ENCODE measurements at regions not wholly inside any gene's neighbourhood (a gene's known extent, or its start where the extent isn't known, plus 50 kb on each side); places are given as distances from the start of the nearest gene placed in this dataset.
"Not testable (repeated sequence)": the region's sequence is repeated elsewhere in the genome, so short reads cannot be mapped to it uniquely, and the experiment has no call there.

DNA sequence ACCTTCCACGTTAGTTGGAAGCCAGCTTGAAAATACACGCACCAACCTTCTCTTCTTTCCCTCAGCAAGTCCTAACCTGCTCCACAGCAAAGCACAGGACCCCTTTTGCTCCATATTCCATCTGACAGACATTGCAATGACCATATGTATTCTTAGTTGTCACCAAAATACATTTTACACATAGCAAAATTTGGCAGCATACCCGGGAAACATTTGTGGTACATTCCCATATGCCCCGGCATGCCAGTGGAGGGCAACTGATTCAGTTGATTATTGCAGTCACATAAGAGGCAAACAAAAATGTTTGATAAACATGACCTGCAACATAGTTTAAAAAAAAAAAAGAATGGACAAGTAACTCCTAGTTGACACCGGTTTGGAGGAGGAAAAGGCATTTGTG, 202.1 kb upstream of the UBE2E3 start:
- Histone ChIP-seq H3K9me3 (ENCODE audit: control insufficient read depth, low read depth, low read length) (no peaks in the 10 kb centered on the region), H3K4me1 (ENCODE audit: control insufficient read depth, insufficient read depth, low read length) (no peaks in the 10 kb centered on the region), H3K4me3 (ENCODE audit: low read length) (no peak overlapping the region), H3K27me3 (ENCODE audit: control insufficient read depth, insufficient read depth, low read length) (no peaks in the 10 kb centered on the region), H3K27ac (ENCODE audit: low read length) (no peak overlapping the region), H3K36me3 (ENCODE audit: control insufficient read depth, insufficient read depth, low read length) (no peaks in the 10 kb centered on the region)
- 95% methylated on average over 3 of the region's 5 CpGs for WGBS (ENCODE audit: insufficient coverage, low lambda C conversion rate)
- no peak for DNase-seq

GRCh38 chr2:180776921-180777320, 203.5 kb upstream of the UBE2E3 start:
- Histone ChIP-seq H3K4me3 (ENCODE audit: low read length) (no peak overlapping the region), H3K9me3 (ENCODE audit: control insufficient read depth, low read depth, low read length) (no peaks in the 10 kb centered on the region), H3K36me3 (ENCODE audit: control insufficient read depth, insufficient read depth, low read length) (no peaks in the 10 kb centered on the region), H3K27me3 (ENCODE audit: control insufficient read depth, insufficient read depth, low read length) (no peaks in the 10 kb centered on the region), H3K27ac (ENCODE audit: low read length) (no peak overlapping the region), H3K4me1 (ENCODE audit: control insufficient read depth, insufficient read depth, low read length) (no peaks in the 10 kb centered on the region)
- DNase-seq = no peak

- WGBS (ENCODE audit: insufficient coverage, low lambda C conversion rate) = 100% methylated on average over 3 of the region's 3 CpGs
- DNase-seq = no peak
Measured at GRCh38 chr2:180775711-180776110, 204.7 kb upstream of the UBE2E3 start.

GRCh38 chr2:180765316-180765715, 215.1 kb upstream of the UBE2E3 start:
- not testable (repeated sequence) for H3K36me3 ChIP-seq (ENCODE audit: control insufficient read depth, insufficient read depth, low read length); H3K27me3 ChIP-seq (ENCODE audit: control insufficient read depth, insufficient read depth, low read length); DNase-seq; H3K4me3 ChIP-seq (ENCODE audit: low read length); H3K9me3 ChIP-seq (ENCODE audit: control insufficient read depth, low read depth, low read length); H3K27ac ChIP-seq (ENCODE audit: low read length); H3K4me1 ChIP-seq (ENCODE audit: control insufficient read depth, insufficient read depth, low read length)
- WGBS (ENCODE audit: insufficient coverage, low lambda C conversion rate) = no CpG with 5 or more reads among the region's 6 CpGs

More at GRCh38 chr2:180775711-180776110, 204.7 kb upstream of the UBE2E3 start:
- Histone ChIP-seq H3K27me3 (ENCODE audit: control insufficient read depth, insufficient read depth, low read length) (no peaks in the 10 kb centered on the region), H3K4me1 (ENCODE audit: control insufficient read depth, insufficient read depth, low read length) (no peaks in the 10 kb centered on the region), H3K9me3 (ENCODE audit: control insufficient read depth, low read depth, low read length) (no peaks in the 10 kb centered on the region), H3K36me3 (ENCODE audit: control insufficient read depth, insufficient read depth, low read length) (no peaks in the 10 kb centered on the region), H3K4me3 (ENCODE audit: low read length) (no peak overlapping the region), H3K27ac (ENCODE audit: low read length) (no peak overlapping the region)

DNA sequence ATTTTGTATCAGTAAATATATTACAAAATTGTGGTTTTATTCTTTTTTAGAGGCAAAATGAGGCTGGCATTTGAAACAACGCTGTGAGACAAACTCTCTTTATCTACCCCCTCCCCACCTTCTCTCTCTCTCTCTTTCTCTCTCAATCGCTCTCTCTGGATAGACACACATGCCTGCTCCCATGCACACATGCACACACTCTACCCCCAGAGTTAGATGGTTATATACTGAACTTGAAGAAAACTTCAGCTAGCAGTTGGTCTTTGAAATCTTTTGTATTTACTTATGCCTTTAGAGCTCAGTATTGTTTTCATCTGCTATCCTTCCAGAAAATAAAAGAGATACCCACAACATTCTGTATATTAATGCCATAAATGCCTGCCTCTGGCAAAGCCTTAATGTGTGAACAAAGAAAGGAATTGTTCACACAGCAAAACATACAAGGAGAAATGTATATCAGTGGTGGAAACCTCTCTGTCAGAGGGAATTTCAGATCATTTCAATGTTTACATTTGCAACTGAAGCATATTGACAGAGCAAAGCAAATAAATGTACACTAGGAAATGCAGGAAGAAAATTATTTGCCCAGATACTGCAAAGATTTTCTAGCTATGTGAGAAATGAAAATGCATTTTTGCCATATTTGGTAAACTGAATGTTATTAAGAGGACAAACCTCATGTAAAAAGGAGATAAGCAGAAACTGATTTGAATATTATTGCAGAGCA, 217.0 kb upstream of the UBE2E3 start:
- H3K36me3 ChIP-seq (ENCODE audit: control insufficient read depth, insufficient read depth, low read length) = no peaks in the 10 kb centered on the region
- H3K4me3 ChIP-seq (ENCODE audit: low read length) = no peak overlapping the region
- H3K4me1 ChIP-seq (ENCODE audit: control insufficient read depth, insufficient read depth, low read length) = no peaks in the 10 kb centered on the region
- no peaks in the 10 kb centered on the region for H3K27me3 ChIP-seq (ENCODE audit: control insufficient read depth, insufficient read depth, low read length)
- no peak overlapping the region for H3K27ac ChIP-seq (ENCODE audit: low read length)
- 33% methylated on average over 1 of the region's 2 CpGs for WGBS (ENCODE audit: insufficient coverage, low lambda C conversion rate)
- no peaks in the 10 kb centered on the region for H3K9me3 ChIP-seq (ENCODE audit: control insufficient read depth, low read depth, low read length)
- DNase-seq = no peak

DNA sequence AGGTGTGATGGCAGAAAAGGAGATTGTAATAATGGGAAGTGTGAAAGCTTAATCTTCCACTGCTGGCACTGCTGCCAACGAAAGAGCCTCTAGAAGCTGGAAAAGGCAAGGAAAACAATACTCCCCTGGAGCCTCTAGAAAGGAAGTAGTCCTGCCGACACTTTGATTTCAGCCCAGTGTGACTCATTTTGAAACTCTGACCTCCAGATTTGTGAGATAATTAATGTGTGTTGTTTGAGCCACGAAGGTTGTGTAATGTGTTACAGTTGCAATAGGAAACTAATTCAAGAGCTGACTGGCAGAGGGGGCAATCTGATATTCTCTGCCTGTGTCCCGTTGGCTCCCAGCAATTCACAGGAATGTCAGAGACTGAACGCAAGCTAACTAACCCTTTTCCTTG, 219.2 kb upstream of the UBE2E3 start:
- peak in 1 of 2 donors; percentile 3 for DNase-seq
- Histone ChIP-seq H3K27me3 (ENCODE audit: control insufficient read depth, insufficient read depth, low read length) (no peaks in the 10 kb centered on the region), H3K27ac (ENCODE audit: low read length) (no peak overlapping the region), H3K36me3 (ENCODE audit: control insufficient read depth, insufficient read depth, low read length) (no peaks in the 10 kb centered on the region), H3K4me3 (ENCODE audit: low read length) (no peak overlapping the region), H3K4me1 (ENCODE audit: control insufficient read depth, insufficient read depth, low read length) (no peaks in the 10 kb centered on the region), H3K9me3 (ENCODE audit: control insufficient read depth, low read depth, low read length) (no peaks in the 10 kb centered on the region)
- no CpG with 5 or more reads among the region's 5 CpGs for WGBS (ENCODE audit: insufficient coverage, low lambda C conversion rate)

- Histone ChIP-seq H3K4me1 (ENCODE audit: control insufficient read depth, insufficient read depth, low read length) (no peaks in the 10 kb centered on the region), H3K9me3 (ENCODE audit: control insufficient read depth, low read depth, low read length) (no peaks in the 10 kb centered on the region), H3K27ac (ENCODE audit: low read length) (no peak overlapping the region), H3K36me3 (ENCODE audit: control insufficient read depth, insufficient read depth, low read length) (no peaks in the 10 kb centered on the region), H3K27me3 (ENCODE audit: control insufficient read depth, insufficient read depth, low read length) (no peaks in the 10 kb centered on the region), H3K4me3 (ENCODE audit: low read length) (no peak overlapping the region)
- DNase-seq = no peak
- 80% methylated on average over 1 of the region's 1 CpG for WGBS (ENCODE audit: insufficient coverage, low lambda C conversion rate)
Measured at GRCh38 chr2:180759631-180760030, 220.8 kb upstream of the UBE2E3 start.

- WGBS (ENCODE audit: insufficient coverage, low lambda C conversion rate) = 80% methylated on average over 2 of the region's 5 CpGs
- Histone ChIP-seq H3K4me3 (ENCODE audit: low read length) (no peak overlapping the region), H3K36me3 (ENCODE audit: control insufficient read depth, insufficient read depth, low read length) (no peaks in the 10 kb centered on the region), H3K27ac (ENCODE audit: low read length) (no peak overlapping the region), H3K27me3 (ENCODE audit: control insufficient read depth, insufficient read depth, low read length) (no peaks in the 10 kb centered on the region), H3K9me3 (ENCODE audit: control insufficient read depth, low read depth, low read length) (no peaks in the 10 kb centered on the region), H3K4me1 (ENCODE audit: control insufficient read depth, insufficient read depth, low read length) (no peaks in the 10 kb centered on the region)
- no peak for DNase-seq
Measured at GRCh38 chr2:180753809-180754761, 226.3 kb upstream of the UBE2E3 start.

DNA sequence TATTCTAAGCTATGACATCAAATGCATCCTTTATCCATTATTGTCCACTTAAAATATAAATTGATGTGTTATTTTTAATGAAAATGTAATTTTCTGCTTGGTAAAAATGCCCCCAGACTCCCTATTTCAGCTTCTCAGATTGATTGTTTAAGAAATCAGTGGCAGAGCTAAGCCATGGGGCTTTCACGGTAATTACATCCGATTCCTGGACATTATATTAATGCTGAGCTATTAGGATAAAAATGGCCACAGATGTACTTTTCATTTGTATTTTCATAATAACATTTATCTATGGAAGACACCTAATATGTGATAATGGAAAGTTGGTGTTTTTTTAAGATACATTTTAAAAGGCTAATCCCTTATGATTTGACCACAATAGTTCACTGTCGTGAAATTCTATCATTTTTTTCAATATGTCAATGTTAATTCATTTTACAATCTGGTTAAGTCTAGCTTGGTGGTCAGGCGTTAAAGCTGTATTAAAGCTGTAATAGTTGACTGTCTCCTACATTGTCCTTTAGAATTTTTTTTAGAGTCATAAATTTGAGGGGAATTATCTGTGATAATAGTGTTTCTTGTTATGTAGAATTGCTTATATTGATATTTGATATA, 229.0 kb upstream of the UBE2E3 start:
- Histone ChIP-seq H3K27me3 (ENCODE audit: control insufficient read depth, insufficient read depth, low read length) (no peaks in the 10 kb centered on the region), H3K4me1 (ENCODE audit: control insufficient read depth, insufficient read depth, low read length) (no peaks in the 10 kb centered on the region), H3K36me3 (ENCODE audit: control insufficient read depth, insufficient read depth, low read length) (no peaks in the 10 kb centered on the region), H3K27ac (ENCODE audit: low read length) (no peak overlapping the region), H3K9me3 (ENCODE audit: control insufficient read depth, low read depth, low read length) (no peaks in the 10 kb centered on the region), H3K4me3 (ENCODE audit: low read length) (no peak overlapping the region)
- no peak for DNase-seq
- 100% methylated on average over 2 of the region's 4 CpGs for WGBS (ENCODE audit: insufficient coverage, low lambda C conversion rate)

DNA sequence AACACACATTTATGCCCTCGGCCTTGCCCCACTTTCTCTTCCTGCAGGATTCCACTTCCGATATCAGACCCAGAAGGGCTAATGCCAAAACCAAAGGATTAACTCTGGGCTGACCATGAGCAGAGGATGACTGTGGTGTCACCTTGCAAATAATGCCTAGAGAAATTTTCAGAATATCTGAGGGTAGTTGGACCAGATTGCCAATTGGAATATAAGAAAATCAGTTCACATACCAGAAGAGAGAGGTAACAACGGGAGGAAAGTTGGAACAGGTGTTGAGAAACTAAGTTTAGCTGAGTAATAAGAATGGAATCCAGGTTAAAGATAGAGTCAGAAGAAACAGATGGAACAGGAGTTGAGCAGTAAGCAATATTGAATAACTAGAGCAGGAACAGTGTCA, 232.7 kb upstream of the UBE2E3 start:
- H3K4me3 ChIP-seq (ENCODE audit: low read length) = no peak overlapping the region
- no peaks in the 10 kb centered on the region for H3K4me1 ChIP-seq (ENCODE audit: control insufficient read depth, insufficient read depth, low read length)
- H3K27ac ChIP-seq (ENCODE audit: low read length) = no peak overlapping the region
- H3K36me3 ChIP-seq (ENCODE audit: control insufficient read depth, insufficient read depth, low read length) = no peaks in the 10 kb centered on the region
- no peaks in the 10 kb centered on the region for H3K9me3 ChIP-seq (ENCODE audit: control insufficient read depth, low read depth, low read length)
- no peaks in the 10 kb centered on the region for H3K27me3 ChIP-seq (ENCODE audit: control insufficient read depth, insufficient read depth, low read length)
- DNase-seq = no peak
- 79% methylated on average over 2 of the region's 3 CpGs for WGBS (ENCODE audit: insufficient coverage, low lambda C conversion rate)

Data from large intestine (tissue), 3 donors.